Islet of Langerhans (tissue), 1 donor: ENCODE measurements at regions not wholly inside any gene's neighbourhood (a gene's known extent, or its start where the extent isn't known, plus 50 kb on each side); places are given as distances from the start of the nearest gene placed in this dataset.
A peak's percentile ranks its signal among the peaks of the same experiment; 100 is the strongest.
"Not testable (repeated sequence)": the region's sequence is repeated elsewhere in the genome, so short reads cannot be mapped to it uniquely, and the experiment has no call there.

Experiments
- FAIRE-seq: peaks from one replicate; lab custom pipeline; 2011; peaks lifted over from hg19 to GRCh38; lab: Jason Lieb, UNC

DNA sequence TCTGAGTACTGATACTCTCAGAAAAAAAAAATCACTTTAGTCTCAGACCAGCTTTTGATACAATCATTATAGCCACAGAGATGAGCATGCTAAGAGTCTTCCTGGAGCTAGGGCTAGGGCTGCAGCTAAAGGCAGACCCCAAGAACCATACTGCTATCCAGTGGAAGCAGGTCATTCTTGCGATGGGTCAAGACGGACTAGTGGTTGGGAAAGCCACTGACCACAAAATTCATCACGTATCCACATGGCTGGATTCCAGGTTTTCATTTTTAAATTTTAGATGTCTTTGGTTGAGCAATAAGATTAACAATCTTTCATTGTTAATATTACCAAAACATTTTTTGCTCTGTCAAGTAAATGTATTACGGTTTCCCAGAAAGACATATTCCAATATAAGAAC, 598.1 kb downstream of the DNAH5 start:
- no peak for FAIRE-seq

DNA sequence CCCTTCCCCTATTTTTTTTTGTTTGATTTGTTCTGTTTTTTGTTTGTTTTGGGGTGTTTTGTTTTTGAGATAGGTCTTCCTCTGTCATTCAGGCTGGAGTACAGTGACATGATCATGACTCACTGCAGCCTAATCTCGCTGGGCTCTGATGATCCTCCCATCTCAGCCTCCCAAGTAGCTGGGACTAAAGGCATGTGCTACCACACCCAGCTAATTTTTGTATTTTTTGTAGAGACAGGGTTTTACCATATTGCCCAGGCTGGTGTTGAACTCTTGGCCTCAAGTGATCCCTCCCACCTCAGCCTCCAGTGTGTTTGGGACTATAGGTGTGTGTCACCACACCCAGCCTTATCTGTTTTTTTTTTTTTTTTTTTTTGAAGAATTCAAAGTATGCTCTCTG, 605.4 kb downstream of the DNAH5 start:
- FAIRE-seq = no peak

DNA sequence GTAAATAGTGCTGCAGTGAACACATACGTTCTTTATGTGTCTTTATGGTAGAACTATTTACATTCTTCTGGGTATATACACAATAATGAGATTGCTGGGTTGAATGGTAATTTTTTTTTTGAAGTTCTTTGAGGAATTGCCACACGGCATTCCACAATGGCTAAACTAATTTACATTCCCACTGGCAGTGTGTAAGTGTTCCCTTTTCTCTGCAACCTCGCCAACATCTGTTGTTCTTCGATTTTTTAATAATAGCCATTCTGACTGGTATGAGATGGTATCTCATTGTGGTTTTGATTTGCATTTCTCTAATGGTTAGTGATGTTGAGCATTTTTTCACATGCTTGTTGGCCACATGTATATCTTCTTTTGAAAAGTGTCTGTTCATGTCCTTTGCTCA, 609.5 kb downstream of the DNAH5 start:
- not testable (repeated sequence) for FAIRE-seq

DNA sequence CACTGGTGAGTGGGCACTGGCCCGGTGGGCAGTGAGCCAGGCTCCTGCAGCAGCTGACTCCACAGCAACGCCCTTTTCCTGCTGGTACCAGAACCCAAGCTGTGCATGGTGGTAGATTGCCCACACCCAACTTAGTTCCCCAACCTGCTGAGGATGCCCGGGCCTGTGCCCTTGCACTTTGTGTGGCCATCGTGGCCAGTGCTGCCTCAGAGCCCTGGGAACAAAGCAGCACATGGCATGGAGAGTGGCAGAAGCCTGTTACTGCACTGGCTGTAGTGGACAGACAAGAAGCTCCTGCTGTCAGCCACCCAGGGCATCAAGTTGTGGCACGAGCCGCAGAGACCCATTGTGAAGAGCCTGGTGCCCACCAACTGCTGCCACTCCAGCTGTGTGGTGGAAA, 612.9 kb downstream of the DNAH5 start:
- no peak for FAIRE-seq

DNA sequence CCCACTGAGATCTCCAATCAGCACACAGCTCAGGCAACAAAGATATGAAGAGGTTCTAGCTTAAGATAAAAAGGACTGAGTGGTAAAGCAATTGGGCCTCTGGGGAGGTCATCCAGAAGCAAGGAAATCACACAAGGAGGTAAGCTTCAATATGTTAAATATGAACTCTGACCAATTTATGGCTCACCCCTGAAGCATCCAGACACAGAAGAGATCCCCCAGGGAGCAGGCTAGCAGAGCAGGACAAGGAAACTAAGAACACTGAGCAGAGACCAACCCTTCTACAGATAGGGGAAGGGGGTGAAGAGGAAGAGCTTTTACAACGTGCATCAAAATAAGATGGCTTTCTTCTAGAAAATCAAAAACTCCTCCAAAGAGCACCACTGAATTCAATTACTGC, 616.2 kb downstream of the DNAH5 start:
- no peak for FAIRE-seq

DNA sequence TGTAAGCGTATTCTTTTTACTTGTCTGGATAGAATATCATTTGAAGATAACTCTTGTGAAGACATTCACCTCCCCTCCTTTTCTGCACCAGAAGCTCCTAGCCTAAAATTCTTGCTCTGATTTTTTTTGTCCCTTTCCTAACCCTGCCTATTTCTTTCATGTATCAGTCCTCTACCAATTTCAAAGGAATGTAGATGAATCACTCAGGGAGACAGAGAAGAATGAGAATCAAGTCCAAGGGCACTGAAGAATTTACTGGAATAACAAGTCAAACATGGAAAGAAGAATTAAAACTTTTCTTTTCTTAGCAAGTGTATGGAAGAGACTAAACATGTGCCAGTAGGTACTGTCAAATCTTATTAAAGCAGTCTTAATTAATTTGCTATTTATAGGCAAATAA, 618.7 kb downstream of the DNAH5 start:
- no peak for FAIRE-seq

DNA sequence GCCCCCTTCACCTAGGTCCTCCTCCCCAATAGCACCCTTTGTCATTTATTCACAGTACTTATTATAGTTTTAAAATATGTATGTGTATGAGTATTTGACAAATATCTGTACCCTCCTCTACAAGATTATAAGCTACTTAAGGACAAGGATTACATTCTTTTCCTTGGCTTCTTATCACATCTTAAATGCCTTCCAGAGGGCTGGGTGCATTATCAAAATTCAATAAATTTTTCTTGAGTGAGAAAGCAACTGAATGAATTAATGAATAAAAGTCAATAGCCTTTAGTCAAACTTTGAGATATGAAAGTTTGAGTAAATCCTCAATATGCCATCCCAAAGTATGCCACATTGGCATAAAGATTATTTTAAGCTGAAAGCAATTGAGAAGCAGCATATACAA, 621.7 kb downstream of the DNAH5 start:
- FAIRE-seq = no peak

DNA sequence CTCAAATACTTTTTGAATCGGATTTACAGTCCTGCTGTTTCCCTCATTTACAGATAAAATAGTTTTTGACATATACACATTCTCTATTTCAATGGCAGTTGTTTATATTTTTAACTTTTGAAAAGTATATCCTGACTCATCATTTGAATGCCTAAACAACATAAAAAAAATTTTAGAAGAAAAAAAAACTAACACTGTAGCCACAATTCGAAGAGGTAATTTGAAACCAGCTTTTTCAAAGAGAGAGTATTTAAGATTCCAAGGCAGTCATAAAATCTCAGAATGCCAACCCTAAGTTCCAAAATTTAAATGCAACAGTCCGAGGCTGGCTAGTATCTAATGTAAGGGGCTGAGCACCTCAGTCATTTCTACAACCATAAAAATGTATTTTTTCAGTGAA, 626.8 kb downstream of the DNAH5 start:
- FAIRE-seq = no peak

DNA sequence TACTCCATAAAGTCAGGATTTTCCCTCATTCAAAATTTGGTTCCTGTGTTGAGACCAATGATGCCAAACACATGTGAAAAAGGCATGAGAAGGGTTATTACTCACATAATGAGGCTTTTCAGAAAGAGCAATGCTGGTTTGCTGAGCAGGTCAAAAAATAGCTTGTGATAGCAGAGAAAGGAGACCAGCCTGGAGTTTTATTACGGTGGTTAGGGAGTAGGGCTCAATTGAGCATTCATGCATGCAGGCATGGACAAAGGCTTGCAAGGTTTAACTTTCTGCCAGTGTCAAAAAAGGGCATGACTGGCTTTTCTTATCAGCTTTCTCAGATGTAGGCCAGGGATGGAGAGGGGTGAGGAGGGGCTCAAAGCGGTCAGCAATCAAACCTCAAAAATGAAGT, 628.3 kb downstream of the DNAH5 start:
- FAIRE-seq = no peak

DNA sequence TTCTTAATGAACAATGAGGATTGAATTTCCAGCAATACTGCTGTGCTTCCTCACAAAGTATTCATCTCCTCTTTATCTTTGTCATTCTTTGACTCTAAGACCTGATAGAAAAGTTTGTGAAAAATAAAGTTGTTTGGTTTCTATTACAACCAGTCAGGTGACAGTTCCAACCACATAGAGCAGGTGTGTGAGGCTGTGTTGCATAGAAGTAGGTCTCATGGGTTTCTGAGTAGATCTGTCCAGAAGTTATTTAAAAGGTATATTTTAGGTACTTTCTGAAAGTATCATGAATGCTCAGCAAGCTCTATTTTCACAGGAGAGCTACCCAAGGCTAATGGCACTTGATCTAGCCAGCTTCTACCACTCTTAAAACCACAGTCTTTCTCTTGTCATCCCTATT, 637.0 kb downstream of the DNAH5 start:
- FAIRE-seq = no peak

DNA sequence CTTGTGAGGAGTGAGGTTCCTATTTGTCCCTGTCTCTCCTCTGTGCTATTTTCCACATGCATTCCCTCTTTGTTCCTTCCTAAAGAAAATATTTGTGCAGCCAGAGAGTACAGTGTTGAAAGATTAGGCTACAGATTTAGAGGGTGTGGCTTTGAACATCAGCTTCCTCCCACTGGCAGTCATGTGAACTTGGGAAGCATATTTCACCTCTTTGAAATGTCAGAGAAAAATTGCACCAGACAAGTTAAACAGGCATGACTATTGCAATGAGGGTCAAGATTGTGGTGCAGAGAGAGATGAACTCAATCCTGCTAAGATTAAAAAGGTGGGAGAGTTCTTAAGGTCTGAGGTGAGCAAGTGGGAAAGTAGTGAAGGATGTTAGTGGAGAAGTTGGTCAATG, 641.0 kb downstream of the DNAH5 start:
- no peak for FAIRE-seq

DNA sequence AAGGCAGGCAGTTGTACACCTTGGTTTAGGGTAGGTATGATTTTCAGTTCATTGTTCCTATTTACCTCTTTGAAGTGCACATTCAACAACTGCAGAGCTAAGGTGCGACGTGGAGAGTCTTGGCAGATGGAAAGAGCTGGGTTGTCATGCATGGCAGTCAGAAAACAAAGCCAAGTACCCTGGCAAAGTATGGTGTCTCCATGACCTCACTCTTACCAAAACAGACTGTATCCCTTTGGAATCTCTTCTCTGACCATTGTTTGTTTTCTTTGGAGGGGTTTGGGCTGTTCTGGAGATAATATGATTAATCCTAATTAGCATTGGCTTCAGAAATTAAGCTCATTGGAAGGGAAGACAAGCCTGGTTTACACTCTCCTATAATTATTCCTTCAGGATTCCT, 665.7 kb downstream of the DNAH5 start:
- no peak for FAIRE-seq

DNA sequence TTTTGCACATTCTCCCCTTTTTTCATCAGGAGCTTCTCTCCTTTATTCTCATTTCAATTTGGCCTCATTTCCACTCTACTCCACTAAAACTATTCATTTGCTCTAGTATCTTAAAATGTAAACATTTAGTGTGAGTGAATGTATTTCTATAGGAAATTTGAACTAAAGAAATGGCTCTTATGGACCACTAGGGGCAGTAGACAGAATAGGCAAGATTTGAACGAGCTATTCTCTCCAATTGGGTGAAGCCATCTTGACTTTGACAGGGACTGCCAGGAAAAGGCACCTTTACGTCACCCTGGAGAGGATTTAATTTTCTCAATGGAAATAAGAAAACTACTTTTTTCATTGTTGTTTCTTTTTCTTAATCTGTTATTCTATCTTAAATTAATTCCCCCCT, 666.3 kb downstream of the DNAH5 start:
- no peak for FAIRE-seq

DNA sequence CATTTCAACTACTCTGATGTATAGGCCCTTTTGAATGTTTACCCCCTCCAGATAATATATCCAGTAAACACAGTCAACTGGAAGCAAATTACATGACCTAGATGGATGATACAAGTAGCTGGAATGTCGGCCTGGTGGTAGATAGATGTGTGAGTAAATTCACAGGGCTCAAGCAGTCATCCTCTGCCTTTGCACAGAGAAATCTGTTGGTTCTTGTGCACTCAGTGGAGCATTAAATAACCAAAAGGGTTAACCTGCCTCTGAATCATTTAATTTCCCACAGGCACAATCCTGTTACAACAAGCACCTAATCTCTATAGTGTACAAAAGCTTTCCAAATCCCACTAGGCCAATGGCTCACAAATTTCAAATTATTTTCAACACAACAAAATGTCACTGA, 668.3 kb downstream of the DNAH5 start:
- FAIRE-seq = no peak

DNA sequence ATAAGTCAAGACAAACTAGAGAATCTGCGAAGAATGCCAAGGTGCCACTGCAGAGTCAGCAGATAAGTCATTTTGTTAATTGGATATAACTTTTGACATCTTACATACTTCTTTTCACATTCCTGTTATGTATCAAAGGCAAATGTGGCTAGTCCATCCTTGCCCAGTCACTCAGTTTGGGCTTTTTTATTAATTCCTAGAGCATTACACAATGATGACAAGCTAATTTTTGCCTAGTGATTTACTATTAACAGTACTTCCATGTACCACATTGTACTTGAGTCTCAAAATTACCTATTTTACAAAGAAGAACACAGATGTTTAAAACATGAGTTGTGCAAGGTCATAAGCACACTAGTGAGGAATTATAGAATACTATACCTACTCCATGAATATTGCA, 680.8 kb downstream of the DNAH5 start:
- no peak for FAIRE-seq

DNA sequence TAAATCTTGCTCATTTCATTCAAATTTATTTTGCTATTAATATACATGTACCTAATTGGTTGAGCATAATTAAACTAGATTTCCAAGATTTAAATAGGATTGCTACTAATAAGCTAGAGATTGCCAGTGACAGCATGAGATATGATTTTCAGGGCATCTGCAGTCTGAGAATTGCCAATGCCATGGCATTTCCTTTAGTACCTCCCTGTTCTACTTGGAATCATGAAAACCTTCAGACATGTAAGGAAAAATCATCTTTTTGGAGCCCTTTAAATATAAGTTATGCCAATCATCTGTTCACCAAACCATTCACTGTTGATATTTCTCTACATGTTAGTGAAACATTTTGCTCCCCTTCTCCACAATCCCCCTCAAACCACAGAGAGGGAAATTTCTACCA, 691.4 kb downstream of the DNAH5 start:
- FAIRE-seq = no peak

DNA sequence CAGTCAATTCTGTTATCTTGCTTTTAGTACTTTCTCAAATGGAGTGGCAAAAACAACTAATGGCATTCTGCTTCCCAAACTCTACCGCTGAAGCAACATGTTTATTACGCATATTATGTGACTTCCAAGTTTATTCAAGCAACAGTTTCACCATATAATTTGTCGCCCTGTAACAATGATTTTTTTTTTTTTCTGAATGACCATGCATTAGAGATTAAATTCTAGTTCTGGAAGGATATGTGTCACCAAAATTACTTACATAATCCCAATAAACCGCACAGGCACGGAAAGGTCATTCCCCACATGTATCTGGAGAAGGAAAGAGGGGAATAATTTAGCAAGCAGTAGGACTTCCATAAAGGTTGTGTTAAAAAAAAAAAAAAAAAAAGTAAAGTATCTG, 691.8 kb downstream of the DNAH5 start:
- FAIRE-seq = no peak

DNA sequence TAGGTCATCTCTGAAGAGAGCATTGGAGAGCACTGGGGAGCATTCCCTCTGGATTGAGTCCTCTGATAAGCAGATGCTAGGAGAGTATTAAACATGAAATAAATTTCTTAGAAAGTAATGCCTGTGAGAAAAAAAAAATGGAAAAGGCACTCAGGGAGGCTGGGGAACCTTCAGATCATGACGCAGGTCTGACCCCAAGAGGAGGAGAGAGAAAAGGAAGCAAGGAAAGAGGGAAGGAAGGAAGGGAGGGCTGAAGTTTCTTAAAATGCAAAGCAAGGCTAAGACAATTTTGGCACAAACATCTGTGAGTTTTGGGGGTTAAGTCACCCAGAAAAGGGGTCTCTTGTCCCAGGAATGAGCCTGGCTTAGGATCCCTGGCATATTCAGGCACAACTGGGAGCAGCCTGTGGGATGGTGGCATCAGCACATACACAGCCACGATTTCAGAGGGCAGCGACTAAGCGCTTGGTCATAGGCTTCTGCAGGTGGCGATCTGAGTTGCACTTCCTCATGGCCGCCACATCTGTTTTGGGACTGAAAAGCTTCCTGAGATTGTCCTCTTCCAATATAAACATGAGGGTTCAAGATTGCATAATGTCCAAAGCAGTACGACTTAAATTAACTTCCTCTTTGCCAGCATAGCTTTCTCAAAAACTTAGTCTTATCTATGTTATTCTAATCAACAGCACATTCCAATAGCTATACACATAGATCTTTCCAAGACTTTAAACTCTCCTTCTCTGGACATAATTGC, 692.7 kb downstream of the DNAH5 start:
- FAIRE-seq = no peak

DNA sequence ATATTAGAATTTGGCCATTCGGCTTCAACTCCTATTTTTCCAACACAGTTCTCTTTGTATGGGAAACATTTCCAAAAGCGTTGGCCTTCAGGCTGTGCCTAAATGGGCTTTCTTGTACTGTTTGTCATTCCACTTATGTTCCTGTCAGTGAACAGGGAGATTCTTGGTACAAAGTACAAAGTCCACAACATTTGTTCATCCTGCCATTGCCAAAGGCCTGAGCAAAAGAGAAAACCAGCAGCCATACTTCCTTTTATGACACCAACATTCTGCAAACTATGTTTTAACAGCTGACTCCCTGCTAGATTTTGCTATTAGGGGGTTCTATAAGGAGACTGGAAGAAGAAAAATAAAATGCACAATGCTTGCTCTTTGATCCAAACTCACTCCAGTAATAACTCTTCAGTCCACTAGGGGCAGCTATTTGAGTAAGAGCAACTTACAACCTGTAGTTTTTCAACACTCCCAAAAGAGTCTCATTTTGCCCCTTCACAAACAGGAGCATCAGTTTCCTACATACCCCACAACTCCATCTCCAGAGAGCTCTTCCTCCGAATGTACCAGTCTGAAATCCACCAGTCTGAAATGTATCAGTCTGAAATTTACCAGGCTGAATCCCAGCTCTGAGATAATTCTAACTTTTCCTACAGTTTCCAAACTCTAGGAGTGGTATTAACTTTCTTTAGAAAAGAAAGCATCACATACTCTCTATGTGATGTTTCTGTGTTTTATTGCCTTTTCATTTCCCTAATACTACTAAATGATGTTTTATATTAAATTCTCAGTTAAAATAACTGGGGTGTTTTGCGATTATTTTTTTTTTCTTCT, 693.8 kb downstream of the DNAH5 start:
- FAIRE-seq = peak; percentile 87

DNA sequence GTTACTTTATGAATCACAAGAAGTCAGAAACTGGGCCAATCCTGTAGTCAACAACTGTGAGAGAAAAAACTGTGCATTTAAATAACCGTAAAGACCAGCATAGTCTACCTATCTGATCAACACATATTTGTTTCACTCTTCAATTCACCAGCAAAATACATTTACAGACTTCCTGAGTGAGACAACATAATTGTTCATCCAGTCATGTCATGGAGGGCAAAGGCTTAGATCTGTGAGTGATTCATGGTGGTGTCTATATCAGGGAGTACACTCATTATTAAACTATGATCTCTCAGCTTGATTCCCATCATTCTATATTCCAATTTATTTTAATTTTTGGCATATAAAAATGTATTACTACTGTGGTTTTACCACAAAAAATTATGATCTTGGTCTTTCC, 694.6 kb downstream of the DNAH5 start:
- no peak for FAIRE-seq

DNA sequence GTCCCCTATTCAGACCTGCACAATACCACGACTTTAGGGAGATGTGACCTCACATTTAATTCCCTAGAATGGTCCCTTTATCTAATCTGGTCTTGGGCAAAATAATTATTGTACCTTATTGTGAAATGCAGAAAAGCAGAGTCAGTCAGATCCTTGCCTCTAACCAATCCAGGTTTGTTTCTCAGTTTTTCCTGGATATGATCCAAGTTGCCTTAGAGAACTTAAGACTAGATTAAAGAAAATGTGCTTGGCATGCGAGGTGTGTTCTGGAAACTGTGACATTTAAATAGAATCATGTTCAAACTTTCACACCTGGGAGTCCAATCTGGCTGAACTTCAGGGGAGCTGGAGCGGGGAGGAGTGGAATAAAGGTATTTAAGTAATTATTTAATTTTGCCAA, 696.2 kb downstream of the DNAH5 start:
- FAIRE-seq = no peak

DNA sequence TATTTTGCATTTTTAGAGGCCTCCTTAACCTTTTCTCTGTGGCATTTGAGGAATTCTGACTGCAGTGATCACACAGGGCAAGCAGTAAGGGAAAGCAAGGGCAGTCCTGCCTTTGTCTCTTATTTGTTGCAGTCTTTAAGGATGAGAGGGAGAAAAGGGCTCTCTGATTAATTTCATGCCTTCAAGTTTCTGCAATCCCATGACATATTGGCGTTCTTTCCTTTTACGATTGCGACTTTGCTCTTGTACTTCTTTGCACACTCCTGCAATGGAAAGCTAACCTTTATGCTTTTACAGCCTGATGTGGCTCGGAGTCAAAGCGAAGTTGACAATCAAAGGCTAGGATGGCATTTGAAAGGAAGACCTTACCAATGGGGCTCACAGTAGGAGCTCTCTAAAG, 698.4 kb downstream of the DNAH5 start:
- no peak for FAIRE-seq

DNA sequence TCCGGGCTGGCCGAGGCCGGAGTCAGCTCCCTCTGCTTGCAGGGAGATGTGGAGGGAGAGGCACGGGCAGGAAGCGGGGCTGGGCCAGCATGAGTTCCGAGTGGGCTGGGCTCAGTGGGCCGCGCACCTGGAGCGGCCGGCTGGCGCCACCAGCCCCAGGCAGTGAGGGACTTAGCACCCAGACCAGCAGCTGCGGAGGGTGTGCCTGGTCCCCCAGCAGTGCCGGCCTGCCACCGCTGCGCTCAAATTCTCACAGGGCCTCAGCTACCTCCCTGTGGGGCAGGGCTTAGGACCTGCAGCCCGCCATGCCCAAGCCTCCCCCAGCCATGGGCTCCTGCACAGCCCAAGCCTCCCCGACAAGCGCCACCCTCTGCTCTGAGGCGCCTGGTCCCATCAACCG, 700.3 kb downstream of the DNAH5 start:
- no peak for FAIRE-seq

DNA sequence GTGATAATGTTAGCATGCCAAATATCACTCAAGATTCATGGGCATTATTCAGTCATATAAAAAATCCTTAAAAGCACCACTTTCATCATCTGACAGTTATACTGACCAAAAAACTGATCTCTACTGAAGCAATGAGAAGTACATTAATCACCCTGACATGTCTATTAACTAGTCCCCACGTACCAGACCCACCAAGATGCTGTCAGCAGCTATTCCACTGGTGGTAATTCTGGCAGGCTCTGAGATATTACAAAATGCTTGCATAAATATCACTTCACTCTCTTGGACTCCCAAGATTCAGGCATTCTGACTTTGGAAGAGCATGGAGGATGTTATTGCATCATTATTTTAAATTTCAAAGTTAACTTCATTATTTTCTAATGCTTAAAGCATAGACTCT, 717.0 kb downstream of the DNAH5 start:
- no peak for FAIRE-seq
